ENCODE measurements at regions not wholly inside any gene's neighbourhood (a gene's known extent, or its start where the extent isn't known, plus 50 kb on each side); places are given as distances from the start of the nearest gene placed in this dataset.

DNA sequence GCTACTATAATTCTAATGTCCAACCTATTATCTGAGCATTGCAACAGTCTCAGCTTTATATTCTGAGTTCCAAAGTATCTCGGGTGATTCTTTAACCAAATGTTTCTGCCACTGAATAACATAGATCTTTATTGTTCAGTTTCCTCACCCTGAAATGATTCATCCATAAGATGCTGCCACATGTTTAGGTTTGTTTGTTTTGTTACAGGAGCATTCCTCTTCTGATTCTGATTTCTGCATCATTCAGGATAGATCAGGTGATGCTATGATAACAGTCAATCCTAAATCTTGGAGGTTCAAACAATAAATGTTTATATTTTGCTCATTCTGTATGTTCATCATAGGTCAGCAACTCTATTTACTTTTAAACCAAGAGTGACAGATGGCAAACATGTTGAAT is 927.6 kb downstream of the PCDH7 start:
- no peaks in the 10 kb centered on the region for H3K9me3 ChIP-seq (ENCODE audit: low read length)

DNA sequence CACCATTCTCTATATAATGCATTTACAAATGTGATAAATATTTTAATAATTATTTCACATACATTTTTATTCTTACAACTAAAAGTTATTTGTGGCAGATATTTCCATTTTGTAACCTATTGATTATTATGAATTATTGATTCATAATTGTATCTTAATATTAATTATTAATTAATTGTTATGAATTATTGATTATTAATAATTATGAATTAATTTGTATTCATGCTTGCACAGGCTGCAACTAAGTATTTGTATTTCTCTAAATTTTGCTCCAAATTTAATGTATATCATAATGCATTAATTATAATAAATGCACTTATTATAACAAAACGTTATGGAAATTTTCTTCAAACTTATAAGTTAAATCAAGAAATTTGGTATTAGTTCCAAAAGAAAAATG is 929.7 kb downstream of the PCDH7 start:
- no peaks in the 10 kb centered on the region for H3K79me2 ChIP-seq (ENCODE audit: insufficient read depth, low read length)
- no peaks in the 10 kb centered on the region for H3K4me1 ChIP-seq (ENCODE audit: insufficient read depth, low read length, severe bottlenecking)
- H3K9me2 ChIP-seq (ENCODE audit: low read depth, low read length): no peaks in the 10 kb centered on the region
- no peaks in the 10 kb centered on the region for H3K9me3 ChIP-seq (ENCODE audit: low read length)
- H4K20me1 ChIP-seq (ENCODE audit: insufficient read depth, low read length): no peaks in the 10 kb centered on the region
- TF ChIP-seq EZH2 (IDR thresholded peaks at IDR 0.05; ENCODE audit: borderline replicate concordance, low read length): no peak
- TF ChIP-seq, protein P1, sequence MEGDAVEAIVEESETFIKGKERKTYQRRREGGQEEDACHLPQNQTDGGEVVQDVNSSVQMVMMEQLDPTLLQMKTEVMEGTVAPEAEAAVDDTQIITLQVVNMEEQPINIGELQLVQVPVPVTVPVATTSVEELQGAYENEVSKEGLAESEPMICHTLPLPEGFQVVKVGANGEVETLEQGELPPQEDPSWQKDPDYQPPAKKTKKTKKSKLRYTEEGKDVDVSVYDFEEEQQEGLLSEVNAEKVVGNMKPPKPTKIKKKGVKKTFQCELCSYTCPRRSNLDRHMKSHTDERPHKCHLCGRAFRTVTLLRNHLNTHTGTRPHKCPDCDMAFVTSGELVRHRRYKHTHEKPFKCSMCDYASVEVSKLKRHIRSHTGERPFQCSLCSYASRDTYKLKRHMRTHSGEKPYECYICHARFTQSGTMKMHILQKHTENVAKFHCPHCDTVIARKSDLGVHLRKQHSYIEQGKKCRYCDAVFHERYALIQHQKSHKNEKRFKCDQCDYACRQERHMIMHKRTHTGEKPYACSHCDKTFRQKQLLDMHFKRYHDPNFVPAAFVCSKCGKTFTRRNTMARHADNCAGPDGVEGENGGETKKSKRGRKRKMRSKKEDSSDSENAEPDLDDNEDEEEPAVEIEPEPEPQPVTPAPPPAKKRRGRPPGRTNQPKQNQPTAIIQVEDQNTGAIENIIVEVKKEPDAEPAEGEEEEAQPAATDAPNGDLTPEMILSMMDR (IDR thresholded peaks at IDR 0.05; ENCODE audit: low read length): no peak
- H3K27ac ChIP-seq (ENCODE audit: low read depth, low read length, poor library complexity, severe bottlenecking): no peak overlapping the region
- no peak overlapping the region for H3K4me3 ChIP-seq (ENCODE audit: low read depth, low read length, poor library complexity, severe bottlenecking)
- no peak overlapping the region for H3K4me2 ChIP-seq (ENCODE audit: low read length)
- no peaks in the 10 kb centered on the region for H3K27me3 ChIP-seq (ENCODE audit: insufficient read depth, low read length)
- H3F3A ChIP-seq (ENCODE audit: insufficient read depth, low read length): no peaks in the 10 kb centered on the region
- H3K36me3 ChIP-seq (ENCODE audit: insufficient read depth, low read length): no peaks in the 10 kb centered on the region
- no peak overlapping the region for H3K9ac ChIP-seq (ENCODE audit: low read length)
- no peak overlapping the region for H2AFZ ChIP-seq (ENCODE audit: low read length)

More for the DNA sequence above, 927.6 kb downstream of the PCDH7 start:
- Histone ChIP-seq H3K9ac (ENCODE audit: low read length) (no peak overlapping the region), H4K20me1 (ENCODE audit: insufficient read depth, low read length) (no peaks in the 10 kb centered on the region), H3K4me2 (ENCODE audit: low read length) (no peak overlapping the region), H2AFZ (ENCODE audit: low read length) (no peak overlapping the region), H3K79me2 (ENCODE audit: insufficient read depth, low read length) (no peaks in the 10 kb centered on the region), H3K27ac (ENCODE audit: low read depth, low read length, poor library complexity, severe bottlenecking) (no peak overlapping the region), H3F3A (ENCODE audit: insufficient read depth, low read length) (no peaks in the 10 kb centered on the region), H3K4me1 (ENCODE audit: insufficient read depth, low read length, severe bottlenecking) (no peaks in the 10 kb centered on the region), H3K36me3 (ENCODE audit: insufficient read depth, low read length) (no peaks in the 10 kb centered on the region), H3K27me3 (ENCODE audit: insufficient read depth, low read length) (no peaks in the 10 kb centered on the region), H3K4me3 (ENCODE audit: low read depth, low read length, poor library complexity, severe bottlenecking) (no peak overlapping the region), H3K9me2 (ENCODE audit: low read depth, low read length) (no peaks in the 10 kb centered on the region)
- no peak for TF ChIP-seq EZH2 (IDR thresholded peaks at IDR 0.05; ENCODE audit: borderline replicate concordance, low read length)
- TF ChIP-seq, protein P1 (IDR thresholded peaks at IDR 0.05; ENCODE audit: low read length): no peak

DNA sequence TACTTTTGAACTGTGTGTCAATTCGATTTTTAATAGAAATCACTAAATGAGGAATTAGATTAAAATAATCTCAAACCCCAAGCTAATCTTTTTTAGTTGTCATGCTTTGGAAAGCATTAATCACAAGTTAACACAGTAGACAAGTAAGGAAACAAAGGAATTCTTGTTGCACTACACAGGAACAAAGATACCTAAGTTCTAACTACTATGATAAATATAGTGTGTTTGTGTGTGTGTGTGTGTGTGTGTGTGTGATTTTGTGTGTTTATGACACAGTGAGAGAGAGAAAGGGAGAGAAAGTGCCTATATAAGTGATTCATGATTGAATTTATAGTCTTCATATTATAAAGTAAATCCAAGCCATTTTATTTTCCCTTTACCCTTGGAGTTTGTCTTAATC is 931.4 kb downstream of the PCDH7 start:
- Histone ChIP-seq H3K9me3 (ENCODE audit: low read length) (no peaks in the 10 kb centered on the region), H3K79me2 (ENCODE audit: insufficient read depth, low read length) (no peaks in the 10 kb centered on the region), H3K27ac (ENCODE audit: low read depth, low read length, poor library complexity, severe bottlenecking) (no peak overlapping the region), H4K20me1 (ENCODE audit: insufficient read depth, low read length) (no peaks in the 10 kb centered on the region), H3K36me3 (ENCODE audit: insufficient read depth, low read length) (no peaks in the 10 kb centered on the region), H3K4me1 (ENCODE audit: insufficient read depth, low read length, severe bottlenecking) (no peaks in the 10 kb centered on the region), H3K27me3 (ENCODE audit: insufficient read depth, low read length) (no peaks in the 10 kb centered on the region), H3K9me2 (ENCODE audit: low read depth, low read length) (no peaks in the 10 kb centered on the region), H3K4me2 (ENCODE audit: low read length) (no peak overlapping the region), H3F3A (ENCODE audit: insufficient read depth, low read length) (no peaks in the 10 kb centered on the region), H2AFZ (ENCODE audit: low read length) (no peak overlapping the region), H3K9ac (ENCODE audit: low read length) (no peak overlapping the region), H3K4me3 (ENCODE audit: low read depth, low read length, poor library complexity, severe bottlenecking) (no peak overlapping the region)
- TF ChIP-seq EZH2 (IDR thresholded peaks at IDR 0.05; ENCODE audit: borderline replicate concordance, low read length): no peak
- TF ChIP-seq, protein P1 (IDR thresholded peaks at IDR 0.05; ENCODE audit: low read length): no peak

All from OCI-LY1 (cell line).